Suprapubic skin (tissue), 4 donors: ENCODE measurements at regions not wholly inside any gene's neighbourhood (a gene's known extent, or its start where the extent isn't known, plus 50 kb on each side); places are given as distances from the start of the nearest gene placed in this dataset.

Experiments used
- DNase-seq, 2 donors: peaks; one replicate each; pipeline ENCODE4 v3.0.0-alpha.2; 2019; ENCODE audit warnings: low spot score in 2 of 2
- H3K27ac ChIP-seq: fragments of 200-600 bp; sonication (generic); one replicate; pipeline ENCODE4 v1.5.1; 2019
- H3K27me3 ChIP-seq: fragments of 200-600 bp; sonication (generic); one replicate; pipeline ENCODE4 v1.5.1; 2019
- H3K36me3 ChIP-seq: fragments of 200-600 bp; sonication (generic); one replicate; pipeline ENCODE4 v1.5.1; 2019
- H3K4me1 ChIP-seq: fragments of 200-600 bp; sonication (generic); one replicate; pipeline ENCODE4 v1.5.1; 2019
- H3K4me3 ChIP-seq: fragments of 200-600 bp; sonication (generic); one replicate; pipeline ENCODE4 v1.5.1; 2019; ENCODE audit warnings: mild to moderate bottlenecking
- H3K9me3 ChIP-seq: fragments of 200-600 bp; sonication (generic); one replicate; pipeline ENCODE4 v1.5.1; 2019
- EP300 ChIP-seq: sonication (generic); formaldehyde crosslinking; IDR thresholded peaks from one replicate; pipeline ENCODE4 v1.6.1; 2017; ENCODE audit warnings: antibody characterized with exemption
- POLR2A ChIP-seq, 2 donors: fragments of 450-650 bp; IDR thresholded peaks; one replicate each; pipeline ENCODE4 v1.6.1; 2017; ENCODE audit warnings: antibody characterized with exemption in 2 of 2, mild to moderate bottlenecking in 2 of 2, moderate library complexity in 2 of 2
- POLR2AphosphoS5 ChIP-seq, 3 donors: sonication (generic); formaldehyde crosslinking; IDR thresholded peaks; one replicate each; pipeline ENCODE4 v1.6.1; 2017; ENCODE audit warnings: antibody characterized with exemption in 3 of 3
- WGBS: methylation state at CpG from one replicate; pipeline ENCODE4 v1.1.5; 2018; 5-methylcytosine and 5-hydroxymethylcytosine counted together
- TF ChIP-seq, protein P1 (sequence below), 2 donors: fragments of 200-600 bp in 1 of 2; fragments of 450-650 bp in 1 of 2; sonication (generic) in 1 of 2; IDR thresholded peaks; one replicate each; pipeline ENCODE4 v1.5.1; 2016 to 2019; ENCODE audit warnings: antibody characterized with exemption in 2 of 2, mild to moderate bottlenecking in 1 of 2, moderate library complexity in 1 of 2

DNA sequence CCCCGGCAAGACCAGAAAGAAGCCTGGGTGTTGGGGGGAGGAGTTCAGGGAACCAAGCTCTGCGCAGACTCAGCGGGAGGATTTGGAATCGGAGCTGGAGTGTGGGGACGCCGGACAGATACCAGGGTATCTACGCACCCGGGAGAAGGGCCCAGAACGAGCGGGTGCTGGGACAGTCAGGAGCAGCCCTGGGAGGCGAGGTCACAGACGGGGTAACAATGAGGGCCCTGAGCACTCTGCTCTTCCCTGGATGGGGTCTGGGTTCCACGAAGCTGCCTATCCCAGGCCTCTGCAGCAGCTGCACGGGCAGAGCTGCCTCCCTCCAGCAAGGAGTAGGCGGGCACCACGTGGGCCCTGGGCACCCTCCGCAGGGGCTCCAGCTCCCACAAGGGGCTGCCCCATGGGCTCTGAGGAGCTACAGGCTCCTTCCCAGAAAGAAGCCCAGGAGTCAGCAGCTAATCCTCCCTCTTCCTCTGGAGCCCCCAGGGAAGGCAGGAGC, 197.2 kb downstream of the BRD1 start:
- no peak overlapping the region for H3K4me3 ChIP-seq
- peaks cover 37% of the 10 kb centered on the region for H3K27me3 ChIP-seq
- WGBS = 97% methylated on average over 7 of the region's 17 CpGs
- no peak for DNase-seq
- TF ChIP-seq POLR2A (IDR thresholded peaks at IDR 0.05) (no peak), POLR2AphosphoS5 (IDR thresholded peaks at IDR 0.05) (no peak), EP300 (no peak)
- TF ChIP-seq, protein P1, sequence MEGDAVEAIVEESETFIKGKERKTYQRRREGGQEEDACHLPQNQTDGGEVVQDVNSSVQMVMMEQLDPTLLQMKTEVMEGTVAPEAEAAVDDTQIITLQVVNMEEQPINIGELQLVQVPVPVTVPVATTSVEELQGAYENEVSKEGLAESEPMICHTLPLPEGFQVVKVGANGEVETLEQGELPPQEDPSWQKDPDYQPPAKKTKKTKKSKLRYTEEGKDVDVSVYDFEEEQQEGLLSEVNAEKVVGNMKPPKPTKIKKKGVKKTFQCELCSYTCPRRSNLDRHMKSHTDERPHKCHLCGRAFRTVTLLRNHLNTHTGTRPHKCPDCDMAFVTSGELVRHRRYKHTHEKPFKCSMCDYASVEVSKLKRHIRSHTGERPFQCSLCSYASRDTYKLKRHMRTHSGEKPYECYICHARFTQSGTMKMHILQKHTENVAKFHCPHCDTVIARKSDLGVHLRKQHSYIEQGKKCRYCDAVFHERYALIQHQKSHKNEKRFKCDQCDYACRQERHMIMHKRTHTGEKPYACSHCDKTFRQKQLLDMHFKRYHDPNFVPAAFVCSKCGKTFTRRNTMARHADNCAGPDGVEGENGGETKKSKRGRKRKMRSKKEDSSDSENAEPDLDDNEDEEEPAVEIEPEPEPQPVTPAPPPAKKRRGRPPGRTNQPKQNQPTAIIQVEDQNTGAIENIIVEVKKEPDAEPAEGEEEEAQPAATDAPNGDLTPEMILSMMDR (IDR thresholded peaks at IDR 0.05) = no peak
- no peak overlapping the region for H3K27ac ChIP-seq
- no peaks in the 10 kb centered on the region for H3K36me3 ChIP-seq
- no peaks in the 10 kb centered on the region for H3K9me3 ChIP-seq
- H3K4me1 ChIP-seq = peaks cover 14% of the 10 kb centered on the region

DNA sequence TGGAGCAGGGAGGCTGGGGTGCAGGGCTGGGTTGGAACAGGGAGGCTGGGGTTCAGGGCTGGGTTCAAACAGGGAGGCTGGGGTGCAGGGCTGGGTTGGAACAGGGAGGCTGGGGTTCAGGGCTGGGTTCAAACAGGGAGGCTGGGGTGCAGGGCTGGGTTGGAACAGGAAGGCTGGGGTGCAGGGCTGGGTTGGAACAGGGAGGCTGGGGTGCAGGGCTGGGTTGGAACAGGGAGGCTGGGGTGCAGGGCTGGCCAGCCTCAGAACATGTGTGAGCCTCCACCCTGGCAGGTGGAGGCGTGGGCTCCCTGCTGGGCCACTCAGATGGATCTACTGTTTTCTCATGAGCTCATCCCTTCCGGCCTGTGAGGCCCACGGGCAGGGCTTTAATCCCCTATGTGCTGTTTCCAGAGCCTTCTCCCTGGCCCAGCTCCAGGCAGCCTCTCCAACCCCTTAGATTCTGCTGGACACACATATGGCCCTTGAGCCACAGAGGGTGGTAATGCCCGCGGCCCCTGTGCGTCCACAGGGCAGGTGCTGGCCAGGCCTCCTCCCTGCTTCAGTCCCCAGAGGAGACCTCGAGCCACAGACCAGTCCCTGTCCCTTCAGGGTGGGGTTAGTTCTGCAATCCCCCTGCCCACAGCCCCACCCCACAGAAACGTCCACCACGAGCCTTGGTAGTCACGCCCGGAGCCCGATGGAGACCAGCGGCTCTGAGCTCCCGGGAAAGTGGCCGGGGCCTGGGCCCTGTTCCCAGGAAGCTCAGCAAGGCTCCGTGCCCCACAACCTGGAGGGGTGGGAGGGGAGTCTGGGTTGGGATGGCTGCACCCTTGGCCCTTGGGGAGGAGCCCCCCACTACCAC, 197.9 kb downstream of the BRD1 start:
- Histone ChIP-seq H3K4me1 (peaks cover 14% of the 10 kb centered on the region), H3K27me3 (peaks cover 33% of the 10 kb centered on the region), H3K27ac (no peak overlapping the region), H3K9me3 (no peaks in the 10 kb centered on the region), H3K36me3 (no peaks in the 10 kb centered on the region), H3K4me3 (no peak overlapping the region)
- DNase-seq = no peak
- no peak for TF ChIP-seq POLR2A (IDR thresholded peaks at IDR 0.05)
- TF ChIP-seq EP300 = no peak
- TF ChIP-seq POLR2AphosphoS5 (IDR thresholded peaks at IDR 0.05) = no peak
- TF ChIP-seq, protein P1 (IDR thresholded peaks at IDR 0.05) = no peak
- 83% methylated on average over 13 of the region's 16 CpGs for WGBS

DNA sequence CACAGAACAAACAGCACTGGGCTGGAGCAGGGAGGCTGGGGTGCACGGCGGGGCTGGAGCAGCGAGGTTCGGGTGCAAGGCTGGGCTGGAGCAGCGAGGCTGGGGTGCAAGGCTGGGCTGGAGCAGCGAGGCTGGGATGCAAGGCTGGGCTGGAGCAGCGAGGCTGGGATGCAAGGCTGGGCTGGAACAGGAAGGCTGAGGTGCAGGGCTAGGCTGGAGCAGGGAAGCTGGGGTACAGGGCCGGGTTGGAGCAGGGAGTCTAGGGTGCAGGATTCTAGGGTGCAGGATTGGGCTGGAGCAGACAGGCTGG, 198.5 kb downstream of the BRD1 start:
- TF ChIP-seq EP300 = no peak

DNA sequence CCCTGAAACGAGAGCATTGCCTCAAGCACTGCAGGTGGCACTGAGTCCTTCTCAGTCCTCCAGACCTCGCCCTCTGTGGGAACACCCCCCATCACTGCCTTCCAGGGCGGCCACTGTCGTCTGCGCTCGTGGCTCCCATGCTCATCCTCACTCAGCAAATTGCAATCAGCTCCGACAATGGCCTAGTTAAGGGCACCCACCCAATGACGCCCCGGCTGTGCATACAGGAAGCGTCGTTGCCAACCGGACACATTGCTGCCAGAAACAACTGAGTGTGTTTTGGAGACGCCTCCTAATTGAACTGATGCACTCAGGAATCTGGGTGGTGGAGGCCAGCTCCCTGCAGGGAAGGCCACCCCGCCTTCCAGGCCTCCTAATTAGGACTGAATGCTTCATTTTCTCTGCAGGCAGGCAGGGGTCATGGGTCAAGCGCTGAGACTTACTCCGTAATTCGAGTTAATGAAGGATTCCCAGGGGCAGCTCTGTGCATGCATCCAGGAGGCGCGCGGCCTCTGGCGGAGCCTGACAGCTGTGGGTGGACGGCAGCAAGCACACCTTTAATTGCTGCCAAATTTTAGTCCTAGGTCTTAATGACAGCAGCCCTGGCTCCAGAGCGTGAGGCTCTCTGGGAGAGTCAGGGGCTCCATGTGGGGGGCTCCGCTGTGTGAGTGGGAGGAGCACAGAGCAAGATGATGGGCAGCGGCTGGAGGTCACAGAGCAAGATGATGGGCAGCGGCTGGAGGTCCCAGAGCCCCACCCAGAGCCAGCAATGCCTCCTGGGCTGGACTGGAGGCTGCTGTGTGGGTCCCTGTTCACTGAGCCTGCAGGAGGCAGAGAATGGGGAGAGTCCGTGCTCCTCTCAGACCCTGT, 199.0 kb downstream of the BRD1 start:
- peak in 1 of 2 donors; percentile 28 for DNase-seq
- H3K4me3 ChIP-seq = no peak overlapping the region
- TF ChIP-seq EP300 (no peak), POLR2AphosphoS5 (IDR thresholded peaks at IDR 0.05) (no peak), POLR2A (IDR thresholded peaks at IDR 0.05) (no peak)
- TF ChIP-seq, protein P1 (IDR thresholded peaks at IDR 0.05) = no peak
- no peak overlapping the region for H3K27ac ChIP-seq
- peaks cover 14% of the 10 kb centered on the region for H3K4me1 ChIP-seq
- WGBS = 56% methylated on average over 16 of the region's 27 CpGs
- no peaks in the 10 kb centered on the region for H3K36me3 ChIP-seq
- H3K27me3 ChIP-seq = peaks cover 32% of the 10 kb centered on the region
- H3K9me3 ChIP-seq = no peaks in the 10 kb centered on the region

More for the DNA sequence above, 198.5 kb downstream of the BRD1 start:
- no peak overlapping the region for H3K27ac ChIP-seq
- no peak for DNase-seq
- no peaks in the 10 kb centered on the region for H3K9me3 ChIP-seq
- peaks cover 32% of the 10 kb centered on the region for H3K27me3 ChIP-seq
- WGBS = 81% methylated on average over 8 of the region's 8 CpGs
- peaks cover 14% of the 10 kb centered on the region for H3K4me1 ChIP-seq
- H3K4me3 ChIP-seq = no peak overlapping the region
- H3K36me3 ChIP-seq = no peaks in the 10 kb centered on the region

DNA sequence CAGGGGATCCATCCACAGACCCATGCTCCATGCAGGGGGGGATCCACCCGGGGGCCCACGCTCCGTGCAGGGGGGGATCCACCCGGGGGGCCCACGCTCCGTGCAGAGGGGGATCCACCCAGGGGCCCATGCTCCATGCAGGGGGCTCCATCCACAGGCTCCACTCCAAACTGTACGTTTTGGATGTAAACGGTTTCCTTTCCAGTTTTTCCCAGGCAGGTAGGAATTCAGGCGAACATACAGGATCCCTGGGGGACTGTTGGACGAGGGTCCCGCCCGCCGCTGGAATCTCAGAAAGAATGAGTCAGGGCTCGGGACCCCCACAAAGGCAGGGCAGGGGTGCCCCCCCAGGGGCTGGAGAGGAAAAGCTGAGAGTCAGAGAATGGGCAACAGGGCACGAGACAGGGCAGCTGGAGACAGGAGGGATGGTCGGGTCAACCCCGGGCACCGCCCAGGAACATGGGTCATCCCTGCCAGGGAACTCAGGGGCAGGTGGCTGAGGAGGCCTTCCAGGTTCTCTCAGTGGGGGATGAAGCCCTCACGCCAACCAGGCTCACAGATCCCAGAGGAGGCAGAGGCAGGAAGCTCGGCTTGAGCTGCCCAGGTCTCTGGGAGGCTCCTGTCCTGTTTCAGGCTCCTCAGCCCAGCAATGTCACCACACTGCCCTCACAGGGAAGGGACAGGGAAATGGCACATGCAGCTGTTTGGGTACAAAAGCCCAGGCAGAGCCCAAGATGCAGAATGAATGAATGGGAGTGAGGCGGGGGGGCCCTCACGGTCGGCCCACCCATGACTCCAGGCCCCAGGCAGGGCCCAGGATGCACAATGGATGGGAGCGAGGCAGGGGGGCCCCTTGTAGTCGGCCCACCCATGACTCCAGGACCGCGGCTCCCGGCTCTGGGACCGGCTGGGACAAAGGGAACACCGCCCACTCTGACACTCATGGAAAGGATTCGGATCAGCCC, 200.2 kb downstream of the BRD1 start:
- Histone ChIP-seq H3K36me3 (no peaks in the 10 kb centered on the region), H3K4me1 (peaks cover 11% of the 10 kb centered on the region), H3K9me3 (no peaks in the 10 kb centered on the region), H3K27ac (no peak overlapping the region), H3K4me3 (no peak overlapping the region), H3K27me3 (peaks cover 31% of the 10 kb centered on the region)
- TF ChIP-seq POLR2AphosphoS5 (IDR thresholded peaks at IDR 0.05) = no peak
- no peak for TF ChIP-seq POLR2A (IDR thresholded peaks at IDR 0.05)
- TF ChIP-seq, protein P1 (IDR thresholded peaks at IDR 0.05) = no peak
- TF ChIP-seq EP300 = no peak
- 60% methylated on average over 19 of the region's 31 CpGs for WGBS
- DNase-seq = peak in 1 of 2 donors; percentile 47
